Ishikawa (cell line): ENCODE measurements at regions not wholly inside any gene's neighbourhood (a gene's known extent, or its start where the extent isn't known, plus 50 kb on each side); places are given as distances from the start of the nearest gene placed in this dataset.

Experiments used
- CEBPB ChIP-seq: IDR thresholded peaks from 2 replicates; pipeline ENCODE4 v1.6.1; 2012
- CREB1 ChIP-seq: IDR thresholded peaks from 2 replicates; pipeline ENCODE4 v1.6.1; 2012; ENCODE audit warnings: low read depth
- EGR1 ChIP-seq: IDR thresholded peaks from 2 replicates; pipeline ENCODE4 v1.6.1; 2012
- EP300 ChIP-seq: IDR thresholded peaks from 2 replicates; pipeline ENCODE4 v1.6.1; 2012; ENCODE audit warnings: borderline replicate concordance
- FOXM1 ChIP-seq: IDR thresholded peaks from 2 replicates; pipeline ENCODE4 v1.6.1; 2012; ENCODE audit warnings: low read depth, borderline replicate concordance
- NFIC ChIP-seq: IDR thresholded peaks from 2 replicates; pipeline ENCODE4 v1.6.1; 2012
- RAD21 ChIP-seq: IDR thresholded peaks from 2 replicates; pipeline ENCODE4 v1.6.1; 2012; ENCODE audit warnings: low read depth
- TAF1 ChIP-seq: IDR thresholded peaks from 2 replicates; pipeline ENCODE4 v1.6.1; 2012; ENCODE audit warnings: low read depth, mild to moderate bottlenecking
- TCF12 ChIP-seq: IDR thresholded peaks from 2 replicates; pipeline ENCODE4 v1.6.1; 2012; ENCODE audit warnings: low read depth
- TEAD4 ChIP-seq: IDR thresholded peaks from 2 replicates; pipeline ENCODE4 v1.6.1; 2012
- YY1 ChIP-seq: IDR thresholded peaks from 2 replicates; pipeline ENCODE4 v1.6.1; 2012; ENCODE audit warnings: low read depth
- ZBTB7A ChIP-seq: IDR thresholded peaks from 2 replicates; pipeline ENCODE4 v1.6.1; 2012; ENCODE audit warnings: low read depth
- TF ChIP-seq, protein P1 (sequence below): IDR thresholded peaks from 2 replicates; pipeline ENCODE4 v1.6.1; 2012
- TF ChIP-seq, protein P2 (sequence below): IDR thresholded peaks from 2 replicates; pipeline ENCODE4 v1.6.1; 2012; ENCODE audit warnings: low read depth, mild to moderate bottlenecking
- TF ChIP-seq, protein P3 (sequence below): IDR thresholded peaks from 2 replicates; pipeline ENCODE4 v1.6.1; 2012

DNA sequence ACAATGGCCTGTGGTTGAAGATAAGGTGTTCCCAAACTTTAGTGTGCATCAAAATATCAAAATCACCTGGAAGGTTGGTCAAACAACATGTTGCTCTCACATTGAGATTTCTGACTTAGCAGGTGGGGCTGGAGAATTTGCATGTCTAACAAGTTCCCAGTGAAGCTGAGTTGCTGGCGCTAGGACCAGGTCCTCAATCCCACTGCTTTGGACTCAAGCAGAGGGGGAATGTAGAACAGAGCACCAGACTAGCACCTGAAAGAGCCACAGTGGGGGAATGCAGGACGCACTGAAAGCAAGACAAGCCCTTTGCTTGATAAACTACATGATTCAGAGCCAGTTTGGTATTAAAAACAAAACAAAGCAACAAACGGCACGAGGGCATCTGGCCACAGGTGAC is 458.1 kb downstream of the MTRR start:
- TF ChIP-seq, protein P1, sequence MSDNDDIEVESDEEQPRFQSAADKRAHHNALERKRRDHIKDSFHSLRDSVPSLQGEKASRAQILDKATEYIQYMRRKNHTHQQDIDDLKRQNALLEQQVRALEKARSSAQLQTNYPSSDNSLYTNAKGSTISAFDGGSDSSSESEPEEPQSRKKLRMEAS, result no peak
- TF ChIP-seq YY1 (no peak), TAF1 (no peak), RAD21 (no peak), FOXM1 (no peak), EP300 (no peak), CEBPB (no peak), TCF12 (no peak), EGR1 (no peak), NFIC (no peak)
- TF ChIP-seq, protein P2, sequence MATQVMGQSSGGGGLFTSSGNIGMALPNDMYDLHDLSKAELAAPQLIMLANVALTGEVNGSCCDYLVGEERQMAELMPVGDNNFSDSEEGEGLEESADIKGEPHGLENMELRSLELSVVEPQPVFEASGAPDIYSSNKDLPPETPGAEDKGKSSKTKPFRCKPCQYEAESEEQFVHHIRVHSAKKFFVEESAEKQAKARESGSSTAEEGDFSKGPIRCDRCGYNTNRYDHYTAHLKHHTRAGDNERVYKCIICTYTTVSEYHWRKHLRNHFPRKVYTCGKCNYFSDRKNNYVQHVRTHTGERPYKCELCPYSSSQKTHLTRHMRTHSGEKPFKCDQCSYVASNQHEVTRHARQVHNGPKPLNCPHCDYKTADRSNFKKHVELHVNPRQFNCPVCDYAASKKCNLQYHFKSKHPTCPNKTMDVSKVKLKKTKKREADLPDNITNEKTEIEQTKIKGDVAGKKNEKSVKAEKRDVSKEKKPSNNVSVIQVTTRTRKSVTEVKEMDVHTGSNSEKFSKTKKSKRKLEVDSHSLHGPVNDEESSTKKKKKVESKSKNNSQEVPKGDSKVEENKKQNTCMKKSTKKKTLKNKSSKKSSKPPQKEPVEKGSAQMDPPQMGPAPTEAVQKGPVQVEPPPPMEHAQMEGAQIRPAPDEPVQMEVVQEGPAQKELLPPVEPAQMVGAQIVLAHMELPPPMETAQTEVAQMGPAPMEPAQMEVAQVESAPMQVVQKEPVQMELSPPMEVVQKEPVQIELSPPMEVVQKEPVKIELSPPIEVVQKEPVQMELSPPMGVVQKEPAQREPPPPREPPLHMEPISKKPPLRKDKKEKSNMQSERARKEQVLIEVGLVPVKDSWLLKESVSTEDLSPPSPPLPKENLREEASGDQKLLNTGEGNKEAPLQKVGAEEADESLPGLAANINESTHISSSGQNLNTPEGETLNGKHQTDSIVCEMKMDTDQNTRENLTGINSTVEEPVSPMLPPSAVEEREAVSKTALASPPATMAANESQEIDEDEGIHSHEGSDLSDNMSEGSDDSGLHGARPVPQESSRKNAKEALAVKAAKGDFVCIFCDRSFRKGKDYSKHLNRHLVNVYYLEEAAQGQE, result no peak

DNA sequence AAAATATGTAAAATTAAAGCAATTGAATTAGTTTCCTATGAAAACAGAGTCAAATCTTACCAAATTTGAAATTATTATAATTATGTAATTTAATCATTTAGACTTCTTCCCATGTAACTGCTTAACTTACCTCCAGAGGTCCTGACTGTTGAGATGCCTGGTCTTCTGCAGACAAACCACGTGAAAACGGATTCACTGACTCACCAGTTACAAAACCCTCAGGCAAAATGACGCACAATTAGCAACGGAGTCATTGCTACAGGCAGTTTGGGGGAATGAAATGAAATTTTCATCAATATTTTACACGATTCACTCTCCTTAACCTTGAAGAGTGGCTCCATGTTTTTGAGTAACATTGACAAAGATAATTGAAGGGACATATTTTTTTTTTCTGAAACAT is 460.8 kb downstream of the MTRR start:
- no peak for TF ChIP-seq TEAD4
- TF ChIP-seq EGR1, result no peak
- TF ChIP-seq TCF12, result no peak
- TF ChIP-seq CEBPB, result no peak
- no peak for TF ChIP-seq ZBTB7A
- TF ChIP-seq YY1, result no peak

DNA sequence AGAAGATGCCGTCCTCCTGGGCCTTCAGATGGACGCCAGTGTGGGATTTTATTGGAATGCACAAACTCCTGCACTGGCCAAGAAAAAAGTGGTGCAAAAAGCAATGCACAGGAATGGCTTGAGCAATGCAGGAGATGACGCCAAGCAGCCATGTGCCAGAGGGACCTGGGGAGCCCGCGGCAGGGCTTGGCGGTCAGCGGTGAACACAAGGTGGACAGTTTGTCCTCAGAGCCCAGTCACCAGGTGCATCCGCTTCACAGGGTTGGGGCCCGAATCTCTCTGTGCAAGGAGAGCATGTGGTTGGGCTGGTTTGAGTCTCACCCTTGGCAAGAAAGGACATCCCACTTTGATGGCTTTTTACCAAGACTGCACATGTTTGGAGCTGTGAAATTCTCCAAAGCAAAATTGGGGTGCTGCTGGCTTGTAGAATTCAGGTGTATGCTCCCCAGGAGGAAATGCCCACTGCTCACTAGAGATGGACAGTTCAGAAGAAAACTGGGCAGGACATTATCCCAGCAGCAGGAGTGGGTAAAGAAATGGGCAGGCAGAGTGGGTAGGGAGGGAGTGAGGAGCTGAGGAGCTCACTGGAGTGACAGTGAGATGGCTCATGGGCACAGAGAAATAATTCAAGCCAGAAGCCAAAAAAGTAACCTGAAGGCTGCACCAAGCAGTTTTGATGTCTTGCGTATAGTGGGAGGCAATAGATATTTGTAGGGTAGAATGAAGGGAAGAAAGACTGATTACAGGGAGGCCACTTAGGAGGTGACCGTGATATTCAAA is 463.9 kb downstream of the MTRR start:
- TF ChIP-seq EP300 (no peak), CREB1 (no peak), CEBPB (no peak), FOXM1 (no peak), TAF1 (no peak), RAD21 (no peak), NFIC (no peak), EGR1 (no peak), TCF12 (no peak), ZBTB7A (no peak), TEAD4 (no peak), YY1 (no peak)
- TF ChIP-seq, protein P2, result no peak
- TF ChIP-seq, protein P3, sequence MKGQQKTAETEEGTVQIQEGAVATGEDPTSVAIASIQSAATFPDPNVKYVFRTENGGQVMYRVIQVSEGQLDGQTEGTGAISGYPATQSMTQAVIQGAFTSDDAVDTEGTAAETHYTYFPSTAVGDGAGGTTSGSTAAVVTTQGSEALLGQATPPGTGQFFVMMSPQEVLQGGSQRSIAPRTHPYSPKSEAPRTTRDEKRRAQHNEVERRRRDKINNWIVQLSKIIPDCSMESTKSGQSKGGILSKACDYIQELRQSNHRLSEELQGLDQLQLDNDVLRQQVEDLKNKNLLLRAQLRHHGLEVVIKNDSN, result no peak
- TF ChIP-seq, protein P1, result no peak

DNA sequence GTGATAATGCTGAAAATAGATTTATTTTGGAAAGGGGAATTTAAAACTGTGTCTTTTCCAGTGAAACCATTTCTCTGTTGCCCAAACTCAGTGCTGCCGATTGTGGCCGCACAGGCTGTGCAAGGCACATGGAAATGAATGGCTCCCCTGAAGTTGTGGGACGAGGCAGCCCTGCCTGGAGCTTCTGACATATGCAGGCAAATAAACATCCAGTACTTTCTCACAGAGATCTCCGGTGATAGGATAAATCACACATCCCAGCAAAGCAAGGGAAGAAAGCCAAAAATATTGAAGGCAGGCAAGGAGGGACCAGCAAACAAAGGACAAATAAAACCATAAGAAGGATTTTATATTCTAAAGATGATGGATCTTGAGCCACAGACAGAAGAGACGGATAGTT is 464.5 kb downstream of the MTRR start:
- no peak for TF ChIP-seq CEBPB
- no peak for TF ChIP-seq ZBTB7A
- no peak for TF ChIP-seq CREB1
- TF ChIP-seq TAF1, result no peak
- TF ChIP-seq YY1, result no peak
- TF ChIP-seq NFIC, result no peak
- TF ChIP-seq, protein P2, result no peak
- no peak for TF ChIP-seq TEAD4
- TF ChIP-seq, protein P1, result no peak
- no peak for TF ChIP-seq RAD21
- TF ChIP-seq FOXM1, result no peak
- no peak for TF ChIP-seq EGR1
- TF ChIP-seq EP300, result no peak
- TF ChIP-seq, protein P3, result no peak
- TF ChIP-seq TCF12, result no peak
